ENCODE measurements at regions not wholly inside any gene's neighbourhood (a gene's known extent, or its start where the extent isn't known, plus 50 kb on each side); places are given as distances from the start of the nearest gene placed in this dataset.

GRCh38 chr14:38526826-38527501 lies 271.1 kb upstream of the CLEC14A start:
- TF ChIP-seq CTCF (conservative IDR thresholded peaks at IDR 0.05 in 1 of 2, IDR thresholded peaks at IDR 0.05 in 1 of 2; ENCODE audit: low read depth in 1 of 2, low read length in 2 of 2) (no peak), EZH2 (IDR thresholded peaks at IDR 0.05; ENCODE audit: low read length, missing control alignments) (no peak)

Measured in fibroblast of lung (primary cell).